RWPE2 (cell line): ENCODE measurements at regions not wholly inside any gene's neighbourhood (a gene's known extent, or its start where the extent isn't known, plus 50 kb on each side); places are given as distances from the start of the nearest gene placed in this dataset.

Experiments
- ATAC-seq: fragments of 200-7000 bp; cut with Tn5 transposase; 3 replicates; pipeline ENCODE4 v1.9.1; 2021; ENCODE audit warnings: low read depth
- DNase-seq: peaks from one replicate; pipeline ENCODE4 v3.0.0-alpha.2; 2020; ENCODE audit warnings: low spot score
- H3K27ac ChIP-seq: fragments of 450-650 bp; 2 replicates; pipeline ENCODE4 v1.5.1; 2017; ENCODE audit warnings: mild to moderate bottlenecking; ENCODE audit not compliant: poor library complexity, severe bottlenecking
- H3K27me3 ChIP-seq: fragments of 250-450 bp; sonication (Bioruptor Pico); 2 replicates; pipeline ENCODE4 v1.5.1; 2021; ENCODE audit warnings: mild to moderate bottlenecking, moderate library complexity; ENCODE audit not compliant: insufficient read depth, poor library complexity, severe bottlenecking
- H3K36me3 ChIP-seq: fragments of 250-450 bp; sonication (Bioruptor Pico); 2 replicates; pipeline ENCODE4 v1.5.1; 2020; ENCODE audit warnings: low read depth, mild to moderate bottlenecking, moderate library complexity
- H3K4me1 ChIP-seq: fragments of 250-450 bp; sonication (Bioruptor Pico); 2 replicates; pipeline ENCODE4 v1.5.1; 2021; ENCODE audit warnings: mild to moderate bottlenecking, moderate library complexity; ENCODE audit not compliant: insufficient read depth, poor library complexity, severe bottlenecking
- H3K4me3 ChIP-seq: fragments of 250-450 bp; sonication (Bioruptor Pico); 2 replicates; pipeline ENCODE4 v1.5.1; 2021; ENCODE audit warnings: mild to moderate bottlenecking, moderate library complexity; ENCODE audit not compliant: severe bottlenecking
- H3K9me3 ChIP-seq: fragments of 250-450 bp; sonication (Bioruptor Pico); 2 replicates; pipeline ENCODE4 v1.5.1; 2021; ENCODE audit warnings: mild to moderate bottlenecking, moderate library complexity; ENCODE audit not compliant: severe bottlenecking
- CTCF ChIP-seq: fragments of 450-650 bp; IDR thresholded peaks from one replicate; pipeline ENCODE4 v1.5.1; 2017; ENCODE audit warnings: mild to moderate bottlenecking, moderate library complexity; ENCODE audit not compliant: poor library complexity, severe bottlenecking

- DNase-seq (no peak), ATAC-seq (no peak)
- Histone ChIP-seq H3K27me3 (no peaks in the 10 kb centered on the region), H3K4me1 (no peaks in the 10 kb centered on the region), H3K36me3 (no peaks in the 10 kb centered on the region), H3K27ac (no peak overlapping the region), H3K9me3 (no peaks in the 10 kb centered on the region), H3K4me3 (no peak overlapping the region)
- no peak for TF ChIP-seq CTCF
Measured at GRCh38 chr3:177665122-177665808, 468.0 kb upstream of the TBL1XR1 start.

GRCh38 chr3:177672252-177672911 lies 475.1 kb upstream of the TBL1XR1 start:
- no peak overlapping the region for H3K4me3 ChIP-seq
- H3K9me3 ChIP-seq, result no peaks in the 10 kb centered on the region
- H3K4me1 ChIP-seq, result no peaks in the 10 kb centered on the region
- no peak overlapping the region for H3K27ac ChIP-seq
- no peak for TF ChIP-seq CTCF
- no peaks in the 10 kb centered on the region for H3K27me3 ChIP-seq
- H3K36me3 ChIP-seq, result no peaks in the 10 kb centered on the region
- no peak for DNase-seq
- no peak for ATAC-seq

- no peaks in the 10 kb centered on the region for H3K36me3 ChIP-seq
- no peak overlapping the region for H3K4me3 ChIP-seq
- no peaks in the 10 kb centered on the region for H3K27me3 ChIP-seq
- no peak overlapping the region for H3K27ac ChIP-seq
- TF ChIP-seq CTCF, result no peak
- ATAC-seq (no peak), DNase-seq (no peak)
- H3K4me1 ChIP-seq, result no peaks in the 10 kb centered on the region
- no peaks in the 10 kb centered on the region for H3K9me3 ChIP-seq
Measured at GRCh38 chr3:177673112-177673914, 476.0 kb upstream of the TBL1XR1 start.

GRCh38 chr3:177674186-177674585 lies 476.9 kb upstream of the TBL1XR1 start:
- no peaks in the 10 kb centered on the region for H3K4me1 ChIP-seq
- DNase-seq (no peak), ATAC-seq (no peak)
- H3K27ac ChIP-seq, result no peak overlapping the region
- TF ChIP-seq CTCF, result no peak
- H3K9me3 ChIP-seq, result no peaks in the 10 kb centered on the region
- no peak overlapping the region for H3K4me3 ChIP-seq
- H3K36me3 ChIP-seq, result no peaks in the 10 kb centered on the region
- H3K27me3 ChIP-seq, result no peaks in the 10 kb centered on the region
